ENCODE measurements at regions not wholly inside any gene's neighbourhood (a gene's known extent, or its start where the extent isn't known, plus 50 kb on each side); places are given as distances from the start of the nearest gene placed in this dataset.

DNA sequence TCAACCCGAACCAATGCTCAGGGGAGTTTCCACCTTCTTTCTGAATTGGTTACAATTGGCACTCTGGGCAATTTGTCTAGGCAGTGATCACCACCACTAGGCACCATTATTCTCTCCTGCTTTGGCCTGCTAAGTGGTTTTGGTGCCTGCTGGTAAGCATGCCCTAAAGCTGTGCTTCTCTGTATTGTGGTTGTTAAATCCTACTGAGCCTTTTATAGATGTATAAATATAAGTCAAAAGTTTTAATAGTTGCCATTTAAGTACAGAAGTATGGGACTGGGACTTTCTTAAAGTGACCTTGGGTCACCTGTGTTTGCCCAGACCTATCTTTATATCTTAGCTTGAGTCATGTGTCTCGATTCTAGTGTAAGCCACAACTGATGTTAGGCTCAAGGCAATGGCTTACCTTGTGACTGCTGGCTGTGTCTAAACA is 475.9 kb downstream of the SLC16A7 start:
- H3K9ac ChIP-seq (ENCODE audit: low read depth in 1 of 2, low read length in 2 of 2) = no peak overlapping the region
- no peaks in the 10 kb centered on the region for H3K9me3 ChIP-seq (ENCODE audit: control insufficient read depth in 2 of 2, low read length in 2 of 2)
- H3K27me3 ChIP-seq (ENCODE audit: control insufficient read depth in 2 of 2, insufficient read depth in 2 of 2, low read length in 2 of 2) = no peaks in the 10 kb centered on the region
- no peak overlapping the region for H3K27ac ChIP-seq (ENCODE audit: low read depth in 2 of 2, low read length in 2 of 2)
- no peak overlapping the region for H3K4me3 ChIP-seq (ENCODE audit: low read length in 2 of 2)
- no peaks in the 10 kb centered on the region for H3K36me3 ChIP-seq (ENCODE audit: control insufficient read depth in 2 of 2, insufficient read depth in 2 of 2, low read length in 2 of 2)
- no peaks in the 10 kb centered on the region for H3K4me1 ChIP-seq (ENCODE audit: control insufficient read depth in 2 of 2, insufficient read depth in 2 of 2, low read length in 2 of 2)

DNA sequence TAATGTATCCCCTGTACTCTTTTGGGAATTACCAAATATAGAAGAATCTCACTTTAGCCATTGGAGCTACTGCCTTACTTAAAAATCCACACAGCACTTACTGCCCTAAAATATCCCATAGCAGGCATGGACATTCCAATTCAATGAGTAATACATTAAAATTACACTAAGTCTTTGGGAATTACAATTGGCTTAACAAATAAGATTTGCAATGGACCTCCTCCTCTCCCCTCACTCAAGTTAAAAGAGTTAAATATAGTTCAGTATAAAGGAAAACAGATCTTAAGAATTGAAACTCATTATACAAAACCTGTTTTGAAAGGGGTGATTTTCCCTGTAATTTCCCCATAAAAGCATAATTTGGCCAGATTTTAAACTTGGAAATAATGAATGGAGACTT is 477.1 kb downstream of the SLC16A7 start:
- H3K4me3 ChIP-seq (ENCODE audit: low read length in 2 of 2) = no peak overlapping the region
- no peak overlapping the region for H3K9ac ChIP-seq (ENCODE audit: low read depth in 1 of 2, low read length in 2 of 2)
- H3K27ac ChIP-seq (ENCODE audit: low read depth in 2 of 2, low read length in 2 of 2) = no peak overlapping the region
- no peaks in the 10 kb centered on the region for H3K4me1 ChIP-seq (ENCODE audit: control insufficient read depth in 2 of 2, insufficient read depth in 2 of 2, low read length in 2 of 2)
- H3K9me3 ChIP-seq (ENCODE audit: control insufficient read depth in 2 of 2, low read length in 2 of 2) = no peaks in the 10 kb centered on the region
- no peaks in the 10 kb centered on the region for H3K36me3 ChIP-seq (ENCODE audit: control insufficient read depth in 2 of 2, insufficient read depth in 2 of 2, low read length in 2 of 2)
- H3K27me3 ChIP-seq (ENCODE audit: control insufficient read depth in 2 of 2, insufficient read depth in 2 of 2, low read length in 2 of 2) = no peaks in the 10 kb centered on the region

DNA sequence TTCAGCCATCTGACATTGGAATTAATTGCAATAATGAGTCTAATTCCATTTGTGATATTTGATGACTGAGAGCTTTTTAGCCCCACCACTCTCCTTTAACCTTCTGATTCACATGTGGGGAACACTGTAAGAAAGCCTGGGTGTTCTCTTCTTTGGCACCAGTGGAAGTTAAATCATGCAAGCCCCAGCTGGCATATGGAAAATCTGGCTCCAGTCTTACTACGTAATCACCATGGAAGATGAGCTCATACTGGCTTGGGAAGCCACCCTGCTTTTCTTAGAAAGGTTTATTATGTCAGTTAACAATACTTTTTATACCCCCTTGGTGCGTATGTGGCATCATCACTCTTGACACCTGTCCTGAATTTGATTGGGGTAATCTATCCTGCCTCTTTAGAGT is 479.3 kb downstream of the SLC16A7 start:
- H3K27ac ChIP-seq (ENCODE audit: low read depth in 2 of 2, low read length in 2 of 2) = no peak overlapping the region
- no peak overlapping the region for H3K9ac ChIP-seq (ENCODE audit: low read depth in 1 of 2, low read length in 2 of 2)
- no peaks in the 10 kb centered on the region for H3K9me3 ChIP-seq (ENCODE audit: control insufficient read depth in 2 of 2, low read length in 2 of 2)
- no peaks in the 10 kb centered on the region for H3K27me3 ChIP-seq (ENCODE audit: control insufficient read depth in 2 of 2, insufficient read depth in 2 of 2, low read length in 2 of 2)
- no peaks in the 10 kb centered on the region for H3K4me1 ChIP-seq (ENCODE audit: control insufficient read depth in 2 of 2, insufficient read depth in 2 of 2, low read length in 2 of 2)
- H3K36me3 ChIP-seq (ENCODE audit: control insufficient read depth in 2 of 2, insufficient read depth in 2 of 2, low read length in 2 of 2) = no peaks in the 10 kb centered on the region
- H3K4me3 ChIP-seq (ENCODE audit: low read length in 2 of 2) = no peak overlapping the region

DNA sequence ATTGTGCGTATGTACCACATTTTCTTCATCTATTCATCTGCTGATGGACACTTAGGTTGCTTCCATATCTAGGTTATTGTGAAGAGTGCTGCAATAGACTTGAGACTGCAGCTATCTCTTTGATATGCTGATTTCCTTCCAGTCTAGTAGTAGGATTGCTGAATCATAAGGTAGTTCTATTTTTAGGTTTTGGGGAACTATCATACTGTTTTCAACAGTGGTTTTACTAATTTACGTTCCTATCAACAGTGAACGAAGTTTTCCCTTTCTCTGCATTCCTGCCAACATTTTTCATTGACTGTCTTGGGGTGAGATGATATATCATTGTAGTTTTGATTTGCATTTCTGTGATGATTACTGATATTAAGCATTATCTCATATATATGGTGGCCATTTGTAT is 482.2 kb downstream of the SLC16A7 start:
- H3K9me3 ChIP-seq (ENCODE audit: control insufficient read depth in 2 of 2, low read length in 2 of 2) = no peaks in the 10 kb centered on the region

DNA sequence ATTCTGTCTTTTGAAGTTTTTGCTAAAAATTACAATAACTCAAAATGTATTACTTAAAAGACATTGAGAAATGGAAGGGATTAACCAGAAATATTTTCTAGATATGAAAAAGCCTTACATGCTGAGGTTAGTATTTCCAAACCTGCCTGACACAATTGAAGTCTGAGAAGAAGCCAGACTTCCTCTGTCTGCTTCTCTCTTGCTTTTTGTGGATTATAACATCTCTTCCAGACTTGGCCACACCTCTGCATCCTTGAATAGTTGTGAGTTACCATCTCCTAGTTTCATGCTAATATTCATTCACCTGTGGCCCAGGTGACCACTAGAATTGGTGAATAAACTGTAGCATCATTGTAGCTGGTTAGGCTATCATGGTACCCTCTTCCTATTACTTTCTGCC is 497.6 kb downstream of the SLC16A7 start:
- no peak overlapping the region for H3K9ac ChIP-seq (ENCODE audit: low read depth in 1 of 2, low read length in 2 of 2)
- no peak overlapping the region for H3K4me3 ChIP-seq (ENCODE audit: low read length in 2 of 2)
- no peaks in the 10 kb centered on the region for H3K27me3 ChIP-seq (ENCODE audit: control insufficient read depth in 2 of 2, insufficient read depth in 2 of 2, low read length in 2 of 2)
- peaks cover 0 to 3% of the 10 kb centered on the region in 2 donors for H3K9me3 ChIP-seq (ENCODE audit: control insufficient read depth in 2 of 2, low read length in 2 of 2)
- no peak overlapping the region for H3K27ac ChIP-seq (ENCODE audit: low read depth in 2 of 2, low read length in 2 of 2)
- no peaks in the 10 kb centered on the region for H3K36me3 ChIP-seq (ENCODE audit: control insufficient read depth in 2 of 2, insufficient read depth in 2 of 2, low read length in 2 of 2)
- no peaks in the 10 kb centered on the region for H3K4me1 ChIP-seq (ENCODE audit: control insufficient read depth in 2 of 2, insufficient read depth in 2 of 2, low read length in 2 of 2)

More for the DNA sequence above, 482.2 kb downstream of the SLC16A7 start:
- no peaks in the 10 kb centered on the region for H3K36me3 ChIP-seq (ENCODE audit: control insufficient read depth in 2 of 2, insufficient read depth in 2 of 2, low read length in 2 of 2)
- no peak overlapping the region for H3K9ac ChIP-seq (ENCODE audit: low read depth in 1 of 2, low read length in 2 of 2)
- no peak overlapping the region for H3K27ac ChIP-seq (ENCODE audit: low read depth in 2 of 2, low read length in 2 of 2)
- no peak overlapping the region for H3K4me3 ChIP-seq (ENCODE audit: low read length in 2 of 2)
- no peaks in the 10 kb centered on the region for H3K4me1 ChIP-seq (ENCODE audit: control insufficient read depth in 2 of 2, insufficient read depth in 2 of 2, low read length in 2 of 2)
- H3K27me3 ChIP-seq (ENCODE audit: control insufficient read depth in 2 of 2, insufficient read depth in 2 of 2, low read length in 2 of 2) = no peaks in the 10 kb centered on the region

DNA sequence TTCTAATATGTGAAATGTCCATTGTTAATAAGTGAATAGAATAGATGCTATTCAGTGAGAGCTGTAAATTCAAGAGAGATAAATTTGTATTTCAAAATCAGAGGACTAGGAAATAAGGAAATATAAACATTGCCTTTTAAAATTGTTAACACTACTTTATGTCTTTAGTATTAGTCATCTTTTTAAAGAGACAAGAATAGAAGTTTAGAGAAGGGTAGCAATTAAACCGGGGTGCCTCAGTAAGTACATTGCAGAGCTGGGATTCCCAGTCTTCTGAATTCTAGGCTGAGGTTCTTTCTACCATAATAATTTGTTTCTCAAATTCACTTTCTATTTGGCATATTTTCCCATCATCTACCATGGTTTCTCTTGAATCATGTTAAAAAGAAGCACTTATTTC is 498.6 kb downstream of the SLC16A7 start:
- H3K4me1 ChIP-seq (ENCODE audit: control insufficient read depth in 2 of 2, insufficient read depth in 2 of 2, low read length in 2 of 2) = no peaks in the 10 kb centered on the region
- peaks cover 0 to 3% of the 10 kb centered on the region in 2 donors for H3K9me3 ChIP-seq (ENCODE audit: control insufficient read depth in 2 of 2, low read length in 2 of 2)
- H3K9ac ChIP-seq (ENCODE audit: low read depth in 1 of 2, low read length in 2 of 2) = no peak overlapping the region
- no peak overlapping the region for H3K4me3 ChIP-seq (ENCODE audit: low read length in 2 of 2)
- no peaks in the 10 kb centered on the region for H3K36me3 ChIP-seq (ENCODE audit: control insufficient read depth in 2 of 2, insufficient read depth in 2 of 2, low read length in 2 of 2)
- no peak overlapping the region for H3K27ac ChIP-seq (ENCODE audit: low read depth in 2 of 2, low read length in 2 of 2)
- no peaks in the 10 kb centered on the region for H3K27me3 ChIP-seq (ENCODE audit: control insufficient read depth in 2 of 2, insufficient read depth in 2 of 2, low read length in 2 of 2)

DNA sequence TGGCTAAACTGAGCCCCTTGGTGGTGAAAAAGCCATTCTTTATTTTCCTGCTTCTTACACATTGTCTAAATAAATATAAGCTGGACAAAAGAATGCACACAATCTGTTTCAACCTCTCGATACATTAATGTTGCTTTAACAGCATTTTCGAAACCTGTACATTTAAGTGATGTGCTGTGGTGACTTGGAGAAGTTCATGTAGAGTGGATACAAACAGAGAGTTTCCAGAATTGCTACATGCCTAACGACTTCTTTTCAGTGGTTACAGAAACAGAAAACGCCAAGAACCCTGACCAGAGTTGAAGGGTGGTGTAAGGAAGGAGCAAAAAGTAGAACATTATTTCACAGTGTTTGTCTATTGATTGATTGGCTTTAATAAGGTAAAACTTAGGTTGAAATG is 500.9 kb downstream of the SLC16A7 start:
- Histone ChIP-seq H3K4me1 (ENCODE audit: control insufficient read depth in 2 of 2, insufficient read depth in 2 of 2, low read length in 2 of 2) (no peaks in the 10 kb centered on the region), H3K9me3 (ENCODE audit: control insufficient read depth in 2 of 2, low read length in 2 of 2) (peaks cover 3% of the 10 kb centered on the region in 2 donors), H3K27ac (ENCODE audit: low read depth in 2 of 2, low read length in 2 of 2) (no peak overlapping the region), H3K36me3 (ENCODE audit: control insufficient read depth in 2 of 2, insufficient read depth in 2 of 2, low read length in 2 of 2) (no peaks in the 10 kb centered on the region), H3K27me3 (ENCODE audit: control insufficient read depth in 2 of 2, insufficient read depth in 2 of 2, low read length in 2 of 2) (no peaks in the 10 kb centered on the region), H3K9ac (ENCODE audit: low read depth in 1 of 2, low read length in 2 of 2) (no peak overlapping the region), H3K4me3 (ENCODE audit: low read length in 2 of 2) (no peak overlapping the region)

DNA sequence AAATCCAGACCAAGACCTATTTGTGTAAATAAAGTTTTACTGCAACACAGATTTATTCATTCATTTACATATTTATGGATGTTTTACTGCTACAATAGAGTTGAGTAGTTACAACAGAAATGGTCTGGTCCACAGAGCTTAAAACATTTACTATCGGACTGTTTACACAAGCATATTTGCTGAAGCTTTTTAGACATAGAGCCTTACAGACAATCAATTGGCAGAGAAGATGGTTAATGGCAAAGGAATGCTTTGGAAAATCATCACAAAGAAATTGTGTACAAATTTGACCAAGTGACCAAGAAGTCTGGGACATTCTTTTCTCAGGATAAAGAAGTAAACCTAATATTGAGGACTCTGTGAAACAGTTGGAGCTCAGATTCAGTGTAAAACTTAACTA is 504.3 kb downstream of the SLC16A7 start:
- H3K27ac ChIP-seq (ENCODE audit: low read depth in 2 of 2, low read length in 2 of 2) = no peak overlapping the region
- H3K9ac ChIP-seq (ENCODE audit: low read depth in 1 of 2, low read length in 2 of 2) = no peak overlapping the region
- H3K4me1 ChIP-seq (ENCODE audit: control insufficient read depth in 2 of 2, insufficient read depth in 2 of 2, low read length in 2 of 2) = no peaks in the 10 kb centered on the region
- no peaks in the 10 kb centered on the region for H3K36me3 ChIP-seq (ENCODE audit: control insufficient read depth in 2 of 2, insufficient read depth in 2 of 2, low read length in 2 of 2)
- H3K27me3 ChIP-seq (ENCODE audit: control insufficient read depth in 2 of 2, insufficient read depth in 2 of 2, low read length in 2 of 2) = no peaks in the 10 kb centered on the region
- peaks cover 3% of the 10 kb centered on the region in 2 donors for H3K9me3 ChIP-seq (ENCODE audit: control insufficient read depth in 2 of 2, low read length in 2 of 2)
- H3K4me3 ChIP-seq (ENCODE audit: low read length in 2 of 2) = no peak overlapping the region

DNA sequence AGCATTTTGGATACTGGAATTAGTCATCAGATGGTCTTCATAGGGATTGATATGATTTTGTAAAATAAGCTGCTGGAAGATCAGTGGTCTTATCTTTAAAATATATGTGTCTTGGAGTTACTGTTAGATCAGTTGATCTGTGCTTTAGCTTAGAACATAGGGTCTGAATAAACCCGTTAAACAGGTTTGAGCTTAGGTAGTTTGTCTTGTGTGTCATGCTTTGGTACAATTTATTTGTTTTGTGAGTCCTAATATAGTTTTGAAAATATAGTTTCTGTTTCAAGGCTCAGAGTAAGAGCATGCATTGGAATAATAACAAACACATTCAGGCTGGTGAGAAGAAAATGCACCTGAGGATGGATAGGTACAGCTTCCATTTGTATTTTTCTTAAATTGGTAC is 505.0 kb downstream of the SLC16A7 start:
- Histone ChIP-seq H3K9ac (ENCODE audit: low read depth in 1 of 2, low read length in 2 of 2) (no peak overlapping the region), H3K36me3 (ENCODE audit: control insufficient read depth in 2 of 2, insufficient read depth in 2 of 2, low read length in 2 of 2) (no peaks in the 10 kb centered on the region), H3K27me3 (ENCODE audit: control insufficient read depth in 2 of 2, insufficient read depth in 2 of 2, low read length in 2 of 2) (no peaks in the 10 kb centered on the region), H3K4me1 (ENCODE audit: control insufficient read depth in 2 of 2, insufficient read depth in 2 of 2, low read length in 2 of 2) (no peaks in the 10 kb centered on the region), H3K9me3 (ENCODE audit: control insufficient read depth in 2 of 2, low read length in 2 of 2) (peaks cover 3% of the 10 kb centered on the region in 2 donors), H3K4me3 (ENCODE audit: low read length in 2 of 2) (no peak overlapping the region), H3K27ac (ENCODE audit: low read depth in 2 of 2, low read length in 2 of 2) (no peak overlapping the region)

DNA sequence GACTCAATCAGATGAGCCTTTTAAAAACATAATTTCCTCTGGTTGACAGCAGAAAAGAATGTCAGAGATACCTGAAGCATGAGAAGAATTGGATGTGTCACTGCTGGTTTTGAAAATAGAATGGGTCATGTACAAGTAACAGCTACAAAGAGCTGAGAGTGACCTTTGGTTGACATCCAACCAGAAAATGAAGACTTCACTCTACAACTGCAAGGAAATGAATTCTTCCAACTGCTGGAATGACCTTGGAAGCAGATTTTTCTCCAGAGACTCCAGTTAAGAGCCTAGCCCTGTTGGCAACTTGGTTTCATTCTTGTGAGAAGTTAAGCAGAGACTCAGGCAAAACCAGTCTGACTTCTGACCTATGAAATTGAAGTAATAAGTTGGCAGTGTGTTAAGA is 505.9 kb downstream of the SLC16A7 start:
- Histone ChIP-seq H3K4me3 (ENCODE audit: low read length in 2 of 2) (no peak overlapping the region), H3K27me3 (ENCODE audit: control insufficient read depth in 2 of 2, insufficient read depth in 2 of 2, low read length in 2 of 2) (no peaks in the 10 kb centered on the region), H3K4me1 (ENCODE audit: control insufficient read depth in 2 of 2, insufficient read depth in 2 of 2, low read length in 2 of 2) (no peaks in the 10 kb centered on the region), H3K36me3 (ENCODE audit: control insufficient read depth in 2 of 2, insufficient read depth in 2 of 2, low read length in 2 of 2) (no peaks in the 10 kb centered on the region), H3K9ac (ENCODE audit: low read depth in 1 of 2, low read length in 2 of 2) (no peak overlapping the region), H3K9me3 (ENCODE audit: control insufficient read depth in 2 of 2, low read length in 2 of 2) (peaks cover 3% of the 10 kb centered on the region in 2 donors), H3K27ac (ENCODE audit: low read depth in 2 of 2, low read length in 2 of 2) (no peak overlapping the region)

DNA sequence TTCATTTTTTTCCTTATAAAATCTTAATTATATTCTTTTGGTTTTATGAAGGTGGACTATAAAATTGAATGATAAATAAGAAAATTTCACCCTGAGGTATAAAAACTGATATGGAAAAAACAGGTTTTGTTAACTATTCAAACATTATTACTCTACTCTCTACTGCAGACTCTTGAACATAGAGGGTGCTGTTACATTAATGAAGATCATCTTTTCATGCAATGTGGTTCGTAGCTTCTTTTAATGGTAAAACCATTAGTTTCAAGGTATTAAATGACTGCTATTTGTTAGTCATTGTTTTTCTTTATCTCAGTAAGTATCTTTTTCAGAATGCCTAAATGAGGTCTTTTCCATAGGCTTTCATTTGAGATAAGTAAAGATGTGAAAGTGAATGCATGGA is 510.4 kb downstream of the SLC16A7 start:
- no peak overlapping the region for H3K9ac ChIP-seq (ENCODE audit: low read depth in 1 of 2, low read length in 2 of 2)

More for the DNA sequence above, 510.4 kb downstream of the SLC16A7 start:
- no peak overlapping the region for H3K4me3 ChIP-seq (ENCODE audit: low read length in 2 of 2)
- H3K27ac ChIP-seq (ENCODE audit: low read depth in 2 of 2, low read length in 2 of 2) = no peak overlapping the region
- H3K36me3 ChIP-seq (ENCODE audit: control insufficient read depth in 2 of 2, insufficient read depth in 2 of 2, low read length in 2 of 2) = no peaks in the 10 kb centered on the region
- H3K4me1 ChIP-seq (ENCODE audit: control insufficient read depth in 2 of 2, insufficient read depth in 2 of 2, low read length in 2 of 2) = no peaks in the 10 kb centered on the region
- no peaks in the 10 kb centered on the region for H3K27me3 ChIP-seq (ENCODE audit: control insufficient read depth in 2 of 2, insufficient read depth in 2 of 2, low read length in 2 of 2)
- H3K9me3 ChIP-seq (ENCODE audit: control insufficient read depth in 2 of 2, low read length in 2 of 2) = no peaks in the 10 kb centered on the region
